ENCODE measurements at regions not wholly inside any gene's neighbourhood (a gene's known extent, or its start where the extent isn't known, plus 50 kb on each side); places are given as distances from the start of the nearest gene placed in this dataset.

DNA sequence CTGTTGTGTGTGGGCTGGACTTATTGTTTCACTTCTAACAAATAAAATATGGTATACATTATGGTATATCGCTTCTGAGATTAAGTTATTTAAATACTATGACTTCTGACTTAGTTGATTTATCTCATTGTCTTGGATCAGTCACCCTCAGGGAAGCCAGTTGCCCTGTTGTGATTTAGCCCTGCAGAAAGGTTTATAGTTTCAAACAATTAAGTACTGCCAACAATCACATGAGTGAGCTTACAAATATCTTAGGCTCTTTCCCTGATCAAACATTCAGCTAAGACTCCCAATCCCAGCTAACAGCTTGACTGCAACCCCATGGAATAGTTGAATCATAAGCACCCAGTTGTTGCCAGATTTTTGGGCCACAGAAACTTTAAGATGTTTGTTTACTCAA is 85.4 kb downstream of the MAGEC1 start:
- no peak for TF ChIP-seq TAF1 (IDR thresholded peaks at IDR 0.05; ENCODE audit: low read depth)
- Histone ChIP-seq H3K9me2 (ENCODE audit: insufficient read depth, low read length) (no peaks in the 10 kb centered on the region), H3K27ac (ENCODE audit: low read length) (no peak overlapping the region), H3K36me3 (ENCODE audit: insufficient read depth, low read length) (no peaks in the 10 kb centered on the region), H2AFZ (ENCODE audit: low read depth, low read length) (no peak overlapping the region), H4K20me1 (ENCODE audit: insufficient read depth) (no peaks in the 10 kb centered on the region), H3K4me3 (ENCODE audit: low read length) (no peak overlapping the region), H3F3A (ENCODE audit: insufficient read depth, low read length, poor library complexity, severe bottlenecking) (no peaks in the 10 kb centered on the region), H3K9me3 (ENCODE audit: low read length) (no peaks in the 10 kb centered on the region), H3K79me2 (replicated peaks; ENCODE audit: insufficient read depth, low read length) (no peaks in the 10 kb centered on the region), H3K4me2 (ENCODE audit: low read length) (no peak overlapping the region), H3K9ac (ENCODE audit: low read length) (no peak overlapping the region), H3K27me3 (ENCODE audit: insufficient read depth, low read depth, low read length) (no peaks in the 10 kb centered on the region)

- TF ChIP-seq POLR2AphosphoS5 (IDR thresholded peaks at IDR 0.05) = no peak
- TF ChIP-seq REST (IDR thresholded peaks at IDR 0.05; ENCODE audit: borderline replicate concordance) = no peak
- TF ChIP-seq MXI1 (conservative IDR thresholded peaks at IDR 0.05; ENCODE audit: poor library complexity, severe bottlenecking) = no peak
- TF ChIP-seq TAF1 (IDR thresholded peaks at IDR 0.05; ENCODE audit: low read depth) = no peak
- TF ChIP-seq EZH2 (IDR thresholded peaks at IDR 0.05; ENCODE audit: borderline replicate concordance, insufficient read depth, low read length, poor library complexity, severe bottlenecking) = no peak
- no peak for TF ChIP-seq CTCF (IDR thresholded peaks at IDR 0.05; ENCODE audit: poor library complexity, severe bottlenecking)
- no peak for TF ChIP-seq EP300 (conservative IDR thresholded peaks at IDR 0.05; ENCODE audit: poor library complexity, severe bottlenecking)
- no peak for TF ChIP-seq SMC3 (conservative IDR thresholded peaks at IDR 0.05; ENCODE audit: poor library complexity)
- TF ChIP-seq RAD21 (conservative IDR thresholded peaks at IDR 0.05) = no peak
- H3F3A ChIP-seq (ENCODE audit: insufficient read depth, low read length, poor library complexity, severe bottlenecking) = no peaks in the 10 kb centered on the region
- no peaks in the 10 kb centered on the region for H3K9me2 ChIP-seq (ENCODE audit: insufficient read depth, low read length)
Measured at GRCh38 chrX:141982296-141982695, 78.6 kb downstream of the MAGEC1 start.

GRCh38 chrX:141975839-141976238 is 72.1 kb downstream of the MAGEC1 start:
- no peak overlapping the region for H2AFZ ChIP-seq (ENCODE audit: low read depth, low read length)
- H3F3A ChIP-seq (ENCODE audit: insufficient read depth, low read length, poor library complexity, severe bottlenecking) = no peaks in the 10 kb centered on the region
- H3K4me3 ChIP-seq (ENCODE audit: low read length) = no peak overlapping the region
- H3K9ac ChIP-seq (ENCODE audit: low read length) = no peak overlapping the region
- H3K4me2 ChIP-seq (ENCODE audit: low read length) = no peak overlapping the region
- no peaks in the 10 kb centered on the region for H4K20me1 ChIP-seq (ENCODE audit: insufficient read depth)
- H3K79me2 ChIP-seq (replicated peaks; ENCODE audit: insufficient read depth, low read length) = no peaks in the 10 kb centered on the region
- H3K9me2 ChIP-seq (ENCODE audit: insufficient read depth, low read length) = no peaks in the 10 kb centered on the region
- H3K27ac ChIP-seq (ENCODE audit: low read length) = no peak overlapping the region
- no peaks in the 10 kb centered on the region for H3K36me3 ChIP-seq (ENCODE audit: insufficient read depth, low read length)
- no peaks in the 10 kb centered on the region for H3K9me3 ChIP-seq (ENCODE audit: low read length)
- TF ChIP-seq EP300 (conservative IDR thresholded peaks at IDR 0.05; ENCODE audit: poor library complexity, severe bottlenecking) = no peak
- TF ChIP-seq REST (IDR thresholded peaks at IDR 0.05; ENCODE audit: borderline replicate concordance) = no peak
- no peak for TF ChIP-seq SMC3 (conservative IDR thresholded peaks at IDR 0.05; ENCODE audit: poor library complexity)
- TF ChIP-seq MXI1 (conservative IDR thresholded peaks at IDR 0.05; ENCODE audit: poor library complexity, severe bottlenecking) = no peak
- TF ChIP-seq EZH2 (IDR thresholded peaks at IDR 0.05; ENCODE audit: borderline replicate concordance, insufficient read depth, low read length, poor library complexity, severe bottlenecking) = no peak
- no peak for TF ChIP-seq POLR2AphosphoS5 (IDR thresholded peaks at IDR 0.05)
- no peak for TF ChIP-seq CTCF (IDR thresholded peaks at IDR 0.05; ENCODE audit: poor library complexity, severe bottlenecking)
- TF ChIP-seq TAF1 (IDR thresholded peaks at IDR 0.05; ENCODE audit: low read depth) = no peak
- no peak for TF ChIP-seq RAD21 (conservative IDR thresholded peaks at IDR 0.05)
- no peaks in the 10 kb centered on the region for H3K27me3 ChIP-seq (ENCODE audit: insufficient read depth, low read depth, low read length)

More at GRCh38 chrX:141982296-141982695, 78.6 kb downstream of the MAGEC1 start:
- Histone ChIP-seq H3K9ac (ENCODE audit: low read length) (no peak overlapping the region), H3K36me3 (ENCODE audit: insufficient read depth, low read length) (no peaks in the 10 kb centered on the region), H3K79me2 (replicated peaks; ENCODE audit: insufficient read depth, low read length) (no peaks in the 10 kb centered on the region), H2AFZ (ENCODE audit: low read depth, low read length) (no peak overlapping the region), H3K4me3 (ENCODE audit: low read length) (no peak overlapping the region), H3K9me3 (ENCODE audit: low read length) (no peaks in the 10 kb centered on the region), H3K27me3 (ENCODE audit: insufficient read depth, low read depth, low read length) (no peaks in the 10 kb centered on the region), H3K27ac (ENCODE audit: low read length) (no peak overlapping the region), H4K20me1 (ENCODE audit: insufficient read depth) (no peaks in the 10 kb centered on the region), H3K4me2 (ENCODE audit: low read length) (no peak overlapping the region)
